Glutamatergic neuron (in vitro differentiated cells): ENCODE measurements at regions not wholly inside any gene's neighbourhood (a gene's known extent, or its start where the extent isn't known, plus 50 kb on each side); places are given as distances from the start of the nearest gene placed in this dataset.

Experiments
- DNase-seq: peaks from one replicate; pipeline ENCODE4 v3.0.0; 2022
- H3K27ac Mint-ChIP-seq: one replicate; pipeline ENCODE4 v1.8.0; 2020; ENCODE audit warnings: mild to moderate bottlenecking, mixed read lengths, inconsistent platforms; ENCODE audit not compliant: unreplicated experiment
- H3K27me3 Mint-ChIP-seq: one replicate; pipeline ENCODE4 v1.8.0; 2020; ENCODE audit warnings: mild to moderate bottlenecking, moderate library complexity, mixed read lengths, inconsistent platforms; ENCODE audit not compliant: unreplicated experiment
- H3K36me3 Mint-ChIP-seq: one replicate; pipeline ENCODE4 v1.8.0; 2020; ENCODE audit warnings: mild to moderate bottlenecking, mixed read lengths, inconsistent platforms; ENCODE audit not compliant: unreplicated experiment
- H3K4me1 Mint-ChIP-seq: one replicate; pipeline ENCODE4 v1.8.0; 2020; ENCODE audit warnings: mild to moderate bottlenecking, low read depth, mixed read lengths, inconsistent platforms; ENCODE audit not compliant: unreplicated experiment
- H3K4me3 Mint-ChIP-seq: one replicate; pipeline ENCODE4 v1.8.0; 2020; ENCODE audit warnings: mild to moderate bottlenecking, mixed read lengths, inconsistent platforms; ENCODE audit not compliant: unreplicated experiment
- H3K9me3 Mint-ChIP-seq: one replicate; pipeline ENCODE4 v1.8.0; 2020; ENCODE audit warnings: mild to moderate bottlenecking, moderate library complexity, mixed read lengths, inconsistent platforms; ENCODE audit not compliant: unreplicated experiment
- TF ChIP-seq, protein P1 (sequence below): fragments of 200-600 bp; sonication (generic); IDR thresholded peaks from one replicate; pipeline ENCODE4 v1.5.0; 2021; ENCODE audit not compliant: partially characterized antibody, unreplicated experiment

DNA sequence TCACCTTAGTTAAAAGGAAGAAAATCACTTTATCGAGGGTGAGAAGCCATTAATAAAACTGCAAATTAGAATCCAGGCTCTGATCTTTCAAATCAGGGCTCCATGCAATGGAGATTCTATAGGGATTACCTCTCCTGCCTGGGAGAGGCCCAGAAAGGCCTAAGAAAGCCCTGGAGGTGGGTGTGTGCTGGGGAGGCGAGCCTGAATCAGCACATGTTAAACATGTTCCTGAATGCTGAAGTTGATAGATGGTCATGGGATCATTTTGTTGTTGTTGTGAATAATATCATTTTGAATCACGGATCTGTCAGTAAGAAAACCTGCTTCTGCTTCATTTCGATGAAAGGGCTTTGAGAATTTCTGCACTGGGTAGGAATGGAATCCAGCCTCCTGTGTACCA lies 254.3 kb downstream of the ACKR3 start:
- TF ChIP-seq, protein P1, sequence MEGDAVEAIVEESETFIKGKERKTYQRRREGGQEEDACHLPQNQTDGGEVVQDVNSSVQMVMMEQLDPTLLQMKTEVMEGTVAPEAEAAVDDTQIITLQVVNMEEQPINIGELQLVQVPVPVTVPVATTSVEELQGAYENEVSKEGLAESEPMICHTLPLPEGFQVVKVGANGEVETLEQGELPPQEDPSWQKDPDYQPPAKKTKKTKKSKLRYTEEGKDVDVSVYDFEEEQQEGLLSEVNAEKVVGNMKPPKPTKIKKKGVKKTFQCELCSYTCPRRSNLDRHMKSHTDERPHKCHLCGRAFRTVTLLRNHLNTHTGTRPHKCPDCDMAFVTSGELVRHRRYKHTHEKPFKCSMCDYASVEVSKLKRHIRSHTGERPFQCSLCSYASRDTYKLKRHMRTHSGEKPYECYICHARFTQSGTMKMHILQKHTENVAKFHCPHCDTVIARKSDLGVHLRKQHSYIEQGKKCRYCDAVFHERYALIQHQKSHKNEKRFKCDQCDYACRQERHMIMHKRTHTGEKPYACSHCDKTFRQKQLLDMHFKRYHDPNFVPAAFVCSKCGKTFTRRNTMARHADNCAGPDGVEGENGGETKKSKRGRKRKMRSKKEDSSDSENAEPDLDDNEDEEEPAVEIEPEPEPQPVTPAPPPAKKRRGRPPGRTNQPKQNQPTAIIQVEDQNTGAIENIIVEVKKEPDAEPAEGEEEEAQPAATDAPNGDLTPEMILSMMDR, result no peak
- Mint-ChIP-seq H3K27ac (no peak overlapping the region), H3K27me3 (peaks cover 2% of the 10 kb centered on the region), H3K9me3 (peaks cover 6% of the 10 kb centered on the region), H3K36me3 (peaks cover 17% of the 10 kb centered on the region), H3K4me3 (no peak overlapping the region), H3K4me1 (peaks cover 6% of the 10 kb centered on the region)
- no peak for DNase-seq

DNA sequence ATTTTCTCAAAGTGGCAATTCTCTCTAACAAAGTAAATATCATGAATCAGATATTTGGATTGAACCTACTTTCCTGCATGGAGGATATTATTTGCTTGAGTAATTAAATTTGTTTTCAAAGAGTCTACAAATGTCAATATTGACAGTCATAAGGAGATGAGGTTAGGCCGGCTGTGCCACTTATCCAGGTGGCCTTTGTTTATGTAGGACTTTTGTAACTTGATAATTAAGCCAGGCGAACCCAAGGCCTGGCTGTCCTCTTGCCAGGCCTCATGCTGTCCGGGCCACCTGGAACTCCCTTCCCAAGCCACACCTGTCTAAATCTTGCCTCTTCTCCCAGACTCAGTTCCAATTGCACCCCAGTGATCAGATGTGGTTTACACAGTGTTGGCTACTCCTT lies 255.2 kb downstream of the ACKR3 start:
- no peak for DNase-seq
- no peak overlapping the region for H3K4me3 Mint-ChIP-seq
- H3K9me3 Mint-ChIP-seq, result peaks cover 6% of the 10 kb centered on the region
- H3K4me1 Mint-ChIP-seq, result peaks cover 6% of the 10 kb centered on the region
- H3K36me3 Mint-ChIP-seq, result peaks cover 17% of the 10 kb centered on the region
- H3K27me3 Mint-ChIP-seq, result peaks cover 2% of the 10 kb centered on the region
- TF ChIP-seq, protein P1, result no peak
- no peak overlapping the region for H3K27ac Mint-ChIP-seq

DNA sequence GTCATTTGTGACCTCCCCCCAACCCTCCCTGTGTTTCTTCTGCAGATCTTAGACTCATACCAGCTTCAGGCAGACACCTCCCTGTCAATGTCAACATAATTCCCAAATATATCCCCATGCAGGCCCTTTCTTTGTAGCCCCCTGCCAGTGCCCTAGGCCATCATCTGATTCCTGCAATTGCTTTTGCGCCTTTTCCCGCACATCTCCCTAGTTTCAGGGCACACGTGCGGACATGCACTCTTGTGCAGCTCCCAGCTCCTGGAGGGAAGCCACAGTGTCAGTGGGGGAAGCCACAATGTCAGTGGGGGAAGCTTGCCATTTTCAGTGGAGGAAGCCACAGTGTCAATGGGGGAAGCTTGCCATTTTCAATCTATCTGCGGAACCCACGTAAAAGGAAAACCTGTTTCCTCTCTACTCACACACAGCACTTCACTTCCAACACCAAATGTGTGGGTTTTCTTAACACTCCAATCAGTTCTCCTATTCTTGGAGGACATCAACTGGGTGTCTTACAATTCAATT lies 256.4 kb downstream of the ACKR3 start:
- Mint-ChIP-seq H3K4me1 (peaks cover 6% of the 10 kb centered on the region), H3K27me3 (peaks cover 2% of the 10 kb centered on the region), H3K4me3 (no peak overlapping the region), H3K9me3 (no peaks in the 10 kb centered on the region), H3K36me3 (peaks cover 10% of the 10 kb centered on the region), H3K27ac (no peak overlapping the region)
- DNase-seq, result no peak
- TF ChIP-seq, protein P1, result no peak

DNA sequence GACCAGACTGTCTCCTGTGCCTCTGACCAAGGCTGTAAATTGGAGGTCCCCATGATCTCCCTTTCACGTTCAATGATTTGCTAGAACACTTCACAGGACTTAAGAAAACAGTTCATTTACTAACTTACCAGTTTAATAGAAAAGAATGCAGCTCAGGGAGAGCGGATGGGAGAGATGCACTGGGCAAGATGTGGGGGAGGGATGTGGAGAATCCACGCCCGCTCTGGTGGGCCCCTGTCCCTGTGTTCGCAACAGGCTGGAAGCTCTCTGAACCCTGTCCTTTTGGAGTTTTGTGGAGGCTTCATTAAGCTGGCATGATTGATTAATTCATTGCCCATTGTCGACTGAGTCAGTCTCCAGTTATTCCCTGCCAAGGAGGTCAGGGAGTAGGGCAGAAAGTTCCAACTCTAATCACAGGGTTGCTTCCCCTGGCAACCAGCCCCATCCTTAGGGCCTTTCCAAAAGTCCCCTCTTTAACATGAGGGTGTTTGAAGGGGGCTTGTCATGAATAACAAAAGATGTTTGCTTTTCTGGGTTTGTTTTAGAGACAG lies 257.1 kb downstream of the ACKR3 start:
- Mint-ChIP-seq H3K4me3 (no peak overlapping the region), H3K36me3 (peaks cover 6% of the 10 kb centered on the region), H3K27ac (no peak overlapping the region), H3K9me3 (peaks cover under 1% of the 10 kb centered on the region), H3K4me1 (peaks cover 6% of the 10 kb centered on the region), H3K27me3 (peaks cover 3% of the 10 kb centered on the region)
- TF ChIP-seq, protein P1, result no peak
- DNase-seq, result no peak

DNA sequence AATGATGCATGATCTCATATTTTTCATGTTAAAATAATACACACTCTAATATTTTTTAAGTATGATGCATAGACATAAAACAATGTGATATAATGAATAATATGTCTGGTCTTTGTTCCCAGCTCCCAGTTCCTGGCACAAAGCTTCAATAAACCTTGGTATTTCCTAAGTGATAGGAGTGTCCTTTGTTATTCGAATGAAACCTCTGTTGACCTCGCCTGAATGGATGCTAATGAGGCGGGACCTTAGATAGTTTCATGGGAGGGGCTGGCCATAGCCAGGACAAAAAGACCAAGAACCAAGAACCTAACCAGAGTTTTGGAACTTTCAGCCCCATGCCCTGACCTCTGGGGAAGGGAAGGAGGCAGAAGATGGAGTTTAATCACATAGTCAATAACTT lies 257.7 kb upstream of the COPS8 start:
- Mint-ChIP-seq H3K36me3 (no peaks in the 10 kb centered on the region), H3K4me3 (no peak overlapping the region)

More for the DNA sequence above, 257.7 kb upstream of the COPS8 start:
- TF ChIP-seq, protein P1, result no peak
- Mint-ChIP-seq H3K4me1 (peaks cover 6% of the 10 kb centered on the region), H3K27me3 (peaks cover 6% of the 10 kb centered on the region), H3K9me3 (peaks cover 2% of the 10 kb centered on the region), H3K27ac (no peak overlapping the region)
- DNase-seq, result no peak
